Vagina (tissue), 2 donors: ENCODE measurements at regions not wholly inside any gene's neighbourhood (a gene's known extent, or its start where the extent isn't known, plus 50 kb on each side); places are given as distances from the start of the nearest gene placed in this dataset.

Experiments used
- POLR2A ChIP-seq, 2 donors: fragments of 450-650 bp; IDR thresholded peaks; one replicate each; pipeline ENCODE4 v1.6.1; 2017; ENCODE audit warnings: antibody characterized with exemption in 2 of 2, mild to moderate bottlenecking in 2 of 2, moderate library complexity in 2 of 2
- POLR2AphosphoS5 ChIP-seq, 2 donors: sonication (generic); formaldehyde crosslinking; IDR thresholded peaks; one replicate each; pipeline ENCODE4 v1.9.0; 2017; ENCODE audit warnings: antibody characterized with exemption in 2 of 2, mild to moderate bottlenecking in 2 of 2, low read depth in 1 of 2; ENCODE audit not compliant: insufficient read depth in 1 of 2
- TF ChIP-seq, protein P1 (sequence below), 3 experiments: fragments of 450-650 bp in 2 of 3; fragments of 200-600 bp in 1 of 3; sonication (generic) in 1 of 3; IDR thresholded peaks; one replicate each; pipeline ENCODE4 v1.5.1; 2017 to 2019; ENCODE audit warnings: antibody characterized with exemption in 3 of 3, mild to moderate bottlenecking in 2 of 3, moderate library complexity in 2 of 3

DNA sequence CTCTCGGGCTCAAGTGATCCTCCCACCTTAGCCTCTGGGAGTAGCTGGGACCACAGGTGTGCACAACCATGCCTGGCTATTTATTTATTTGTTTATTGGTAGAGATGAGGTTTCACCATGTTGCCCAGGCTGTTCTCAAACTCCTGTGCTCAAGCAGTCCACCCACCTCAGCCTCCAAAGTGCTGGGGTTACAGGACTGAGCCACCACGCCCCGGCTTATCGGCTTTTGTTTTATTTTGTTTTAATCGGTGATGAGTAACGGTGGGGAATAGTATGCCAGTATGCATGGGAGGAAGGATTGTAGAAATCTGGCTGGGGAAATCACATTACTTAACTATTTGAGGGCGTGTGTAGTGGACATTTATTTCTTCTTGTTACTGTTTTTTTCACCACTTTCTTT is 451.0 kb upstream of the GOLIM4 start:
- TF ChIP-seq POLR2AphosphoS5 (IDR thresholded peaks at IDR 0.05; ENCODE audit: insufficient read depth in 1 of 2, low read depth in 1 of 2) (no peak), POLR2A (IDR thresholded peaks at IDR 0.05) (no peak)
- TF ChIP-seq, protein P1, sequence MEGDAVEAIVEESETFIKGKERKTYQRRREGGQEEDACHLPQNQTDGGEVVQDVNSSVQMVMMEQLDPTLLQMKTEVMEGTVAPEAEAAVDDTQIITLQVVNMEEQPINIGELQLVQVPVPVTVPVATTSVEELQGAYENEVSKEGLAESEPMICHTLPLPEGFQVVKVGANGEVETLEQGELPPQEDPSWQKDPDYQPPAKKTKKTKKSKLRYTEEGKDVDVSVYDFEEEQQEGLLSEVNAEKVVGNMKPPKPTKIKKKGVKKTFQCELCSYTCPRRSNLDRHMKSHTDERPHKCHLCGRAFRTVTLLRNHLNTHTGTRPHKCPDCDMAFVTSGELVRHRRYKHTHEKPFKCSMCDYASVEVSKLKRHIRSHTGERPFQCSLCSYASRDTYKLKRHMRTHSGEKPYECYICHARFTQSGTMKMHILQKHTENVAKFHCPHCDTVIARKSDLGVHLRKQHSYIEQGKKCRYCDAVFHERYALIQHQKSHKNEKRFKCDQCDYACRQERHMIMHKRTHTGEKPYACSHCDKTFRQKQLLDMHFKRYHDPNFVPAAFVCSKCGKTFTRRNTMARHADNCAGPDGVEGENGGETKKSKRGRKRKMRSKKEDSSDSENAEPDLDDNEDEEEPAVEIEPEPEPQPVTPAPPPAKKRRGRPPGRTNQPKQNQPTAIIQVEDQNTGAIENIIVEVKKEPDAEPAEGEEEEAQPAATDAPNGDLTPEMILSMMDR (IDR thresholded peaks at IDR 0.05), result no peak
